ENCODE measurements at regions not wholly inside any gene's neighbourhood (a gene's known extent, or its start where the extent isn't known, plus 50 kb on each side); places are given as distances from the start of the nearest gene placed in this dataset.

DNA sequence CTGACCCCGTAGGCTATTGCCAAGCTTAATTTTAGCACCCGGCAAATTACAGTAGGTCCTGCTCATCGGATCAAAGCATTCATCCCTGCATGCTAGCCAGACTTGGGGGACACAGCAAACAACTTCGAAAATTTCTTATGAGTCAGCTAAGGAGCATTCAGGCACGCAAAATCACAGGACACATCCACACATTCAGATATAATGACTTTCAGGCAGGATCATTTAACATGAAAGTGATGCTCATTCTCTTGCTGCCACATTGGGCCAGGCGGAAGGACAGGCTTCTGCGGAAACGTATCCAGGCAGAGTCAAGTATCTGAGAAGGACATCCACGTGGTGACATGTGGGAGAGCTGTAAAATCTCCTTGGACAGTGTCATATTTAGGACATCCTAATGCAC, 474.0 kb upstream of the NRP1 start:
- no peak for DNase-seq

DNA sequence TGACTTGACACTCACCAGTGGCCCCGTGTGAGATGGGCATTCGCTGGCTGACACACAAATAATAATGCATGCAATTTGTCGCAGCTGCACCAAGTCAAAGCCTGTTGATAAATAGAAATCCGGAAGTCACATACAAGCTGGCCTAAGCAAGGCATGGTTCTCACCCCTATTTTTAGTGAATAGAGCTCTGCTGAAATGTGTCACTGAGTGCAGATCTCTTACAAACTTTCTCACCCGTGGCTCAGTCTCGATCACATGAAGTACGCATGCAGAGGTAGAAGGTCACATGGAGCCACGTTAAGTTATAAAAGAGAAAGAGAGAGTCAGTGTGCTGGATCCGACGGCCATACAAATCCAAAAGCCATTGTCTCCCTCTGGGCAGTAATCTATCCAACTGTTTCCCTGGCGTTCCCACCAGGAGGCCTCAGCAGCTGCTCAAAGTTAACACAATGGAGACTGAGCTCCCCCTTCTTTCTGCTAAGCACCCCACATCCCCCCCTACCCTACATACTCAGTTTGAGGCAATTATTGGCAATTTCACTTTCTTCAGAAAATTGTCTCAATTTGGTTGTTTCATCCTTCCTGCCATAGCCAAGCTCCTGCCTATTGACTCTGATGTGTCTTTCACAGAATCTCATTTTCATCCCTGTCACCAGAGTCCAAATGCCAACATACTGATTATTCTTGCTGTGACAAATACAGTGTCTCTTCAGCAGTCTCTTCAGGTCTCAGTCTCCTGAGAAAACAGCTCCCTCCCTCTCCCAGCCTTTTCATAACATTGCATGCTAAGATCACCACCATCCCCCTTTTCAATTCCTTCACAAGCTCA, 473.3 kb upstream of the NRP1 start:
- no peak for DNase-seq

DNA sequence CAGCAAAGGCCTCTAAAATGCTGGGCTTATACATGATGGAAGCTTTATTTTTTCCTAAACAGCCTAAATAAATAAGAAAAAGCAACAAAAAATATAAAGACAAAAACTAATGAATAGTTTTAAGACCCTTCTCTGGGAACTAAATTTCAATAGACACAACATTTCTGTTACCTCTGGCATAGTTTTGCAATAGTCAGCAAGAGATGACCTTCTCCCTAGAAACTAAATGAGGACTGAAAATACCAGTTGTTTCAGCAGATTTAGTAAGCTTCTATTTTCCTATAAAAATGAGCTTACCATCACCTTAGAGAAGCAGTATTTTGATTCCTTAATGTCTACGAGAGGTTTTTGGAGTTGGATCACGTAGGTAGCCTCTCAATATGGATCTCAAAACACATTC, 471.4 kb upstream of the NRP1 start:
- no peak for DNase-seq

DNA sequence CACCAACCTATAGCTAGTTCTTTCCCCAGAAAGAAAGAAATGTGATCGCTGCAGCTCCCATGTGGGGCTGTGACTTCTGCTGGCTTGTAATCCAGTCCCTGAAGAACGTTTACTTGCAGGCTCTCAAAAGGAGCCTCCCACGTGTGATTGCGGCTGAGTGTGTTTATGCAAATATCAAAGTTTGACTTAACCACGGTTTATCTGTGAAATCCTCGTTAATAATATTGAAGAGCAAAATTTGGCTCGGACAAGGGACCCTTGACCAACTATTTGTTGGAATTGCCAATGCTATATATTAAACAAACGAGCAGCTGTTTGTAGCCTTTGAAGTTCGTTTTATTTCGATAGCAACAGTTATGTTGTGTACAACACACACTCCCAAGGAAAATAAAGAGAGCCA, 470.1 kb upstream of the NRP1 start:
- DNase-seq: no peak

DNA sequence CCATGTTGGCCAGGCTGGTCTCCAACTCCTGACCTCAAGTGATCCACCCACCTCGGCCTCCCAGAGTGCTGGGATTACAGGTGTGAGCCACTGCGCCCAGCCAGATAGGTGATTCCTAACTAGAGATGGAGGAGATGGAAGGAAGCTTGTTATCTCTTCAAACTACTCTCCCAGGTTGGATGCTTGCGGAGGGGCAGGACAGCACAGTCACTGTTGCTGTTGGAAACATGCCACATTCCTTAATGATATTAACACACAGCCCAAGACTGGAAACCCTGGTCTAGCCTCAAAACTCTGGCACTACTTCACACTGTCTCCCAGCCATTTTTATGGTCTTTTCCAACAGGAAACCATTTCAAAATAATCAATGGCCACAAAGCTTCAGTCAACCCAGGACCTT, 468.8 kb upstream of the NRP1 start:
- no peak for DNase-seq

DNA sequence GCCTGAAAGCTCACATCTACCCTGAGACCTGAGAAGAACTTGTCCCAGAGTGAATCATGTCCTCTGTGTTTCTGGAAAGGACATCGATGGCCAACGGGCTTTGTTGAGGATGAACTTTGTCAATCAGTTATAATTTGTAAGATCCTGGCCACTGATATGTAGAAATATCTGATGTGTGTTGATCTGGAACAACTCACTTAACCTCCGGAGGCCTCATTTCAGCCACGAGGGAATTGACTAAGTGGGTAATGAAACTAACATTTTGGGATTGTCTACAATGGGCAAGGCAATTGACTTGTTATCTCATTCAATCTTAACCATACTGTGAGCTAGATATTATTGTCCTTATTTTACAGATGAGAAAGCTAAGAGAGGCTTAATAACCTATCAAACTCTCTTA, 468.1 kb upstream of the NRP1 start:
- DNase-seq: no peak

DNA sequence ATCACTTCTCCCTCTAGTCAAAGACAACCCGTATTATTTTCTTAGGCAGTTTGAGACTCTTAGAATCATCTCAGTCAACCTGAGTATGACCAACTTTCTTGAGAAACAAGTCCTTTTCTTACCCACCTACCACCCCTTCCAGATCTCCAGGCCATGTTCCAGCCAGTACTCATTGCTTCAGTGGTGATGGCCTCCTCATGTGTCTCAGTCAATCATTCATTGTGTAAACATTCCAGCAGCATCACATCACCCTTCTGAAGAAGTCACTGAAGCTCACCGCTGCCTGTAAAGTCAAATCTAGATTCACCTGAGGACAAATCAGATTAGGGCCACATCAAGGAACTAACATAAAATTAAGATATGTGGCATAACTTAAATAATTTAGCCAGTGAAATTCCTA, 467.2 kb upstream of the NRP1 start:
- no peak for DNase-seq

DNA sequence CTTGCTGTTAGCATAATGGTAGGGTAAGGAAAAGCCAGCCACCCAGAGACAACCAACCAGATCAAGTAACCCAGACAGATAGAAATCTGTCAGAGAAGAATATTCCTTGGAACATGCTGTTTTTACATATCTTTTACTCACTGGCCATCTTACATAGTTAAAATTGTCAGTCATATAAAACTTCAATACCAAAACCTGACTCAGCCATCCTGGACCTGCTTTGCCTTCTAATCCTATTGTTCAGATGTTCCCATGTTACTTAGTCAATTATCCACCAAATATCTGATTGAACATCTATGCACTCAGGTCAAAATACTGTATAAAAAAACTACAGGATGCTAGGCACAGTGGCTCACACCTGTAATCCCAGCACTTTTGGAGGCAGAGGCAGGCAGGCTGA, 466.5 kb upstream of the NRP1 start:
- DNase-seq: no peak

DNA sequence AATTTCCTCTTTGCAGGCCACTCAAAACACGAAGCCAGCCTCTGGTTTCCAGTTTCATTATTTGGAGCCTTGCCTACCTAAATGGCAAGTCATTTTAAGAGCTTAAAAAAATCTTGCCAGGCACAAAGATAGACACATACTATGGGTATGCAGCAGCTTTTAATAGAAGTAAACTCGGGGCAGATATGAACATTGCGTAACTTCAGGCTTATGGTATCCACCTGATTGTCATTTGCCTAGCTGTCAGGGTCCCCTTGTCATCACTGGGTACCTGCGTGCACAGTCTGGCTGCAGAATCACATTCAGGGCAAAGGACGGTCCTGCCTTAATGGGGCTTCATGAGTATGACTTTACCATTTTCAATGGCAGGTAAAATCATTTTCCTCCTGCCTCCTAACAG, 466.1 kb upstream of the NRP1 start:
- DNase-seq: no peak

DNA sequence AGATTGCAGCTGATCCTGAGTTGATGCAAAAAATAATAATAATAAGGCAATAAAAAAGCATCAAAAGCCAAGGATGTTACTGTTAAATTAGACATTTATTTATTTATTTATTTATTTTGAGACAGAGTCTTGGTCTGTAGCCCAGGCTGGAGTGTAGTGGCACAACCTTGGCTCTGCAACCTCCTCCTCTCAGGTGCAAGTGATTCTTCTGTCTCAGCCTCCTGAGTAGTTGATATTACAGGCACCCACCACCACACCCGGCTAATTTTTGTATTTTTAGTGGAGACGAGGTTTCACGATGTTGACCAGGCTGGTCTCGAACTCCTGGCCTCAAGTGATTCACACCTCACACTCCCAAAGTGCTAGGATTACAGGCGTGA, 465.5 kb upstream of the NRP1 start:
- DNase-seq: no peak

DNA sequence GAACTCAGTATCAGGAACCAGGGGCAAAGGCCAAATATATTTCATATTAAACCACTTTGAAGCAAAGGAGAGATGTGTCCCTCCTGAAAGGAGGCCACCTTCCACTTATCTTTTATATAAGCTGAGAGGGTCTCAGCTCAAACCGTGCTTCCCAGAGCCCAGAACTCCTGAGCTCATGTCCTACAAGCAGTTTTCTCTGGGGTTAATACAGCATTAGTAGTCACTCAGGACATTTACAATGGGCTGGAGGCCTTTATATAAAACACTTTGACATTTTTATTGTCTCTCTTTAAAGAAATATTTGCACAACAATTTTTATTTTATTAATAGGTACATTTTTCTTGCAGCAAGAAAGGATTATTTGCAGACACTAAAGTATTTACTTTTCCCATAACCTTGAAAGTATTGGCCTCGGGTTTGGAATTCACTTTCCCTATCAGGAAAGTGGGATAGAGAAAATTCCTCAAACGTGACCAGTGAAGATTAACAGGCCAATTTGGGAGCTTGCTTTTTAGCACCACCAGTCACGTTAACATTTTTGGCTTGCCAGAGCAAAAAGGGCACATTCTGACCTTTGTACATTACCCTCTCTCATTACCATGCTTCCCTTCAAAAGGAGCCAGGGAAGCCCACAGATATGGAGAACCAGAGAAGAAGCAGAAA, 464.9 kb upstream of the NRP1 start:
- DNase-seq: no peak

DNA sequence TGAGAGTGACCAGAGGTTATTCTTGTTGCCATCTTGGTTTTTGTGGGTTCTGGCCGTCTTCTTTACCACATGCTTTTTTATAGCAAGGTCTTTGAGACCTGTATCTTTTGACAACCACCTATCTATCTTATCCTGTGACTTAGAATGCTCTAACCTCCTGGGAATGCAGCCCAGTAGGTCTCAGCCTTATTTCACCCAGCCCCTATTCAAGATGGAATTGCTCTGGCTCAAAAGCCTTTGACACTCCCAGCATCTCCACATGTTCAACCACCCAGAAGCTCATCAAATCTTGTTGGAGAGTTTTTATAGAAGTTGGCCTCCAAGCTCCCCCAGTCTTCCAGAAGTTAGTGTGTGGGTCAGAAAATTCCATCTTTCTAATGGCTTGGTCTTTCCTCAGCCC, 464.3 kb upstream of the NRP1 start:
- DNase-seq: no peak

DNA sequence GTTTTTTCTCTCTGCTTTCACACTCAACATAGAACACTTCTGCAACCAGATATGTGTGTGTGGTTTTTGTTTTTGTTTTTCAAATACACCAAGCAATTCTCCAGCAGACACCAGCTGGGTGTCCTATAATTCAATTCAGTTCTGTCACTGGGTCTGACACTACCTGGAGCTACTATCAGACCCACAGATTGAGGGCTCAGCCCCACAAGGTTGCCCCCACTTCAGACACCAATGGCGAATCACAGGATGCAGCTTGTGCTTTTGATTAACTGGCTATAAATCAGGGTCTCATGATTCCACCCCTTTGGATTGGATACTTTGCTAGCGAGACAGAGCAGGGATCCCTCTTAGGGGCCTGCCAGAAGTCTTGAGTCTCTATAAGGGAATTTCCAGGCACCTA, 462.2 kb upstream of the NRP1 start:
- DNase-seq: no peak

DNA sequence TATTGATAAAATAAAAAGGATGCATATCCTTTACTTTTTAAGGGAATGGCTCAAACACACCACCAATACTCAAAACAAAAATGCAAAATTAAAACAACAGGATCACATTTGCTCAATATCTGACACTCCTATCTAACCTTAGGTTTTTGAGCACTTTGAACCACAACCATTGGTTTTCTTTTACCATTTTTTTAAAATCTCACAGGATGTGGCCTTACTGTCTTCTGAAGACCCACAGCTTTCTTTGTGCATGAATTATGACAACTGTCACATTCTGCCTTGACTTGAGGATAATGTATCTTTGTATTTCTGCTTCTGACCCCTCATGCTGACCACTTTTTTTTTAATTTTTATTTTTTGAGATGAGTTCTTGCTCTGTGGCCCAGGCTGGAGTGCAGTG, 461.1 kb upstream of the NRP1 start:
- DNase-seq: no peak

DNA sequence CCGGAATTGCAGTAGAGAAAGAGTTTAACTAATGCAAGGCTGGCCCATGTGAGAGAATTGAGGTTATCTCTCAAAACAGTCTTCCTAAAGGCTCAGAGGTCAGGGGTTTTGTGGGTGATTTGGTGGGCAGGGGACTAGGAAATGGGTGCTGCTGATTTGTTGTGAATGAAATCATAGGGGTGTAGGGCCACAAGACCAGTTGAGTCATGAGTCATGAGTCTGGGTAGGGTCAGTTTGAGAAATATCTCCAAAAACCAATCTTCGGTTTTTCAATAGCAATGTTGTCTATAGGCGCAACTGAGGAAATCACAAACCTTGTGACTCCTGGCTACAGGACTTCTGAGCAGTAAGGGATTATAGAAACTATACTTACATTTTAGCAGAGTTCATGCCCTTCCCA, 460.0 kb upstream of the NRP1 start:
- DNase-seq: no peak

DNA sequence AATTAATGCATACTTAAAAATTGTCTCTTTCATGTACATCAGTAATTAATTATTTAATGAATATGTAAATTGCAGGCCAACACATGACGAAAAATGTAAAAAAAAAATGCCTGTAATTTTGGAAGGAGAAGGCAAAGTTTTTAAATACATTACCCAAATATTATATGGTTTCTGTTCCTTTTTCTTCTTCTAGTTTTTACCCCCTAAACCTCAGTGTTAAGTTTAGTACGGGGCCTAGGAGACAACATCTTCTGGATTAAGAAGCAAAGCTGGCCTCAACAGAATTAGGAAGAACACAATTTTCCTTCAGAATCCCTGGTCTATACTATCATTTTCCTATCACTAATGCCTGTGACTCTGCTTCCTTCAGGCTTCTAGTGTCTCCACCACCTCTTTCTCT, 459.3 kb upstream of the NRP1 start:
- no peak for DNase-seq

DNA sequence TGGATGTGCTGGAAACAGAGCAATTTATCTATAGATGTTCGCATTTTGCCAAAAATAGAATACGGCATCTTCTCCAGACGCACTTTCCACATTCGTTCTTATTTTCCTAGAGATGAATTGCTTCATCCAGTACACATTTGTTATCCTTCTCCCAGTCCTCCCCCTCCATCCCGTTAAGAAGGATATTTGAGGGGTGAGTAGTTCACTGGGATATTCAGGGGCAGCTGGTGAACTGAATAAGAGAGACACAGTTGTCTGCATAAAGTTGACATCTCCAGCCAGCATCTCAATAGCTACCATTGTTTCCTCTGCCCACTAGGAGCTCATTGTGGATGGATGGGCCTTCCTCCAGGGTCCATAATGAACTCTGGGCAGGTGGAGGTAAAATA, 456.8 kb upstream of the NRP1 start:
- no peak for DNase-seq

DNA sequence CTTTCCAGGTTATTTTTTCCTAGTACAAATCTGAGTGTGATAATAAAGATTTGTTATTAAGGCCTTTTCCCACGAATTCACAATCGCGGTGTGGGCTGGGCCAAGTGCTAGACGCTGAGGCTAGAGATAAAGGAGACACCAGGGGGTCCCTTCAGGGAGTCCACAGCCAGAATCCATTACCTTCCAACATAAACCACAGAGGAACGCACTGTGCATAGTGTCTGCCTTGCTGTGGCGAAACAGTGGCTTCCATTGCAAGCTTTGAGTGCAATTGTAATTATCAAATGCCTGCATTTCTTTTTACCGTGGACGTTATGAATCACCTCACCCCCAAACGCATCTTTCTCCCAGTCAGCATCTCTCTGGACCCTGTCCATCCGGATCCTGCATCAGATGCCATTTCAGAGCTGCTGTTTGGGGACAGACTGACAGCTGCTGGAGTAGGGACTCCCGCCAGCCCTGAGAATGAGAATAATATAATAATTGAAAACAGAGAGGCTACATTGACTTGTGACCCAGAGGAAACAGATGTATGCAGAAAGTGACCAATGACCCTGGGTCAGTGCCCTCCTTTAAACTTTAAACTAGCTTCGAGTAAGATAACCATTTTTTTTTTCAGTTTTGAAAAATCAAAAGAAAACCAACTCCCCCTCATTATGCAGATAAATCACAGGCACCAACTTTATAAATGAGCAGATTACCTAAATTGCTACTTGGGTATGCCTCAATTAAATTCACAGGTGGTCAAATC, 456.2 kb upstream of the NRP1 start:
- DNase-seq: no peak

DNA sequence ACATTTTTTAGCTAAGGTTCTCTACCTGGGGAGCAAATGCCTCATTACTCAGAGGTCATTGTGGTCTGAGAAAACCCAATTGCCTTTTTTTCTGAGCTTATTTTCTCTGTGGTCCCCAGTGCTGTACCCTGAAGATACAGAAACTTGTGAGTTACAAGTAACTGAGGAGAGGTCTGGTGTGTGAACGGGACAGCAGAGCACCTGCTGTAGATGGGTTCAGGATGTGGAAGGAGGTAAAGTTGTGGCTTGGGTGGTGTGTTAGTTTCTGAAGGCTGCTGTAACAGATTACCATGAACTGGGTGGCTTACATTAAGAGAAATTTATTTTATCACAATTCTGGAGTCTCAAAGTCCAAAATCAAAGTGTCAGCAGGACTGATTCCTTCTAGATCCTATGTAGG, 449.1 kb upstream of the NRP1 start:
- no peak for DNase-seq

DNA sequence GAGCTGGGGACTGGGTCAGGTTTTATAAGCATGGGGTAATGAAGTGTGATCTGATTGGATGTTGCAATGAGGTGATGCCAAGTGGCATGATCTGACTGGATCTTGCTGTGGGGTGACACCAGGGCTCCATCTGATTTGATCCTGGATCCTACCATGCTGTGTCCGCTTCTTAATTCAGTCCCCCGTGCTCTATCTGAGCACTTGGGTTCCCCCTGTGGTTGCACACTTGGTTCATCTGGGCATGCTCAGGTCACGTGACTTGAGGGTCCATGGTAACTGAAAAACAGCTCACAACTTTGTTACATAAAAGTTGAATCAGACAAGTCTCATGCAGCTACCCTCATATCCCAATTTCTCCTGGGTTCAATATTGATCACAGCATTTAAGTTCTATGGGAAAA, 448.6 kb upstream of the NRP1 start:
- no peak for DNase-seq

DNA sequence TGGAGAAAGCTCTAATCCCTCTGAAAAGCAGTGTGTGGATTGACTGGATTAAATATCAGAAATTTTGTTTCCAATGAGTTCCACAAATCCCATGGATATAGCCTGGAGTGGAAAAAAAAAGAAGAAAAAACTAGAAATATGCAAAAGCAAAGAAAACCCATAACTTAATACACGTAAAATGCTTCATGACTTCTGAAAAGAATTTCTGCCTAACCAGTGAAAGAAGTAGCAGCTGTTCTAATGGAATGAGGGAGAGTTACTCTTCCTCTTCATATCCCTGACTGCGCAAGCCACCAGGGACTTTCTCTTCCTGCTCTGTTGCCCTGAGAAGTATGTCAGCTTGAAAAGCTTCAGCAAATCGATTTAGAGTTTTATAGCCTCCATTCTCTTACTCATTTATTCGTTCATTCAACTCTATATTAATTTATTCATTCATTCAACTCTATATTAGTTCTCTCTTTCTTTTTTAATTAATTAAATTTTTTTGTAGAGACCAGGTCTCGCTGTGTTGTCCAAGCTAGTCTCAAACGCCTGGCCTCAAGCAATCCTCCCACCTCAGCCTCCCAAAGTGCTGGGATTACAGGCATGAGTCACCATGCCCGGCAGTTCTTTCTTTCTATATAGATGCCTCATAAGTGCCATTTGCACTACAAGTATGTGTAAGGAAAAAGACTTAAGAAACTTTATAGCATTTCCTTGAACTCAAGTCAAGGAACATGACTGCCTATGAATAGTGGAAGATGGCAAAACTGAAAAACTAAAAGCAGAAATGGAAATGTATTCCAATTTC, 447.3 kb upstream of the NRP1 start:
- no peak for DNase-seq

DNA sequence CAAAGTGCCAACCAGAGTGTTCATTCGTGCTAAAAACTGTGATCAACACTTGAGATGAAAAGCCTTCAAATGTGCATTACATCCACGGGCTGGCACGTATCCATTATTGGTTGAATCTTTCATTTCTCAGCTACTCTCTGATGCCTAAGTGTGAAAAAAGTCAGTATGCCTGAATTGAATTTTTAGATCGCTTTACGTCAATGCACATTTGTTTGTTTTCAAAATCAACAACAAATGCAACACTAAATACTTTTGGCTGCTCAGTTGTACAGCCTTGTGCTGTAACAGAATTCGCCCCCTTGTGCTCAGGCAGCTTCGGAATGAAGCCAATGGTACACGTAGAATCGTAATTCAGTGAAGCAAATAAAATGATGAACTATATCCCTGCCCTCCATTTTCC, 446.5 kb upstream of the NRP1 start:
- DNase-seq: no peak

DNA sequence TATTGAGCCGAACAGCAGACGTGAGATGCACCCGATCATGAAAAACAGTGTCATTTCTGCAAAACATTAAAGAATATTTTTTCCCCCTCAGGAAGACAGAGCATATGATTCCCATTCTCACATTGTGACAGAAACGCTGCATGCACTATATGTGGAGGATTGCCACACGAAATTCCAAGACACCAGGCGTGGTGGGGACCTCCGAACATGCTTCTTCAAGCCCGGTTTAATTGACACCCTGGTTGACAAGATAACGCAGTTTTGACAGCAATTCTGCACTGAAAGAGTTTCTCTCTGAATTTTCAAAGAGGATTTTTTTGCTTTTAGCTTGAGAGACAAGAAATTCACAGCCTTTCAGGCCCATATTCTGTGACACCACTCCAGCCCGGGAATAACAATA, 442.8 kb upstream of the NRP1 start:
- no peak for DNase-seq
